Activated CD8-positive, alpha-beta memory T cell treated with anti-CD3 and anti-CD28 coated beads, Interleukin-2, amount 10 ng/mL, durations not matched to agents 7 days and 5 days (primary cell): ENCODE measurements at regions not wholly inside any gene's neighbourhood (a gene's known extent, or its start where the extent isn't known, plus 50 kb on each side); places are given as distances from the start of the nearest gene placed in this dataset.

Source experiments
- ATAC-seq: fragments of 150-1000 bp; cut with Tn5 transposase; one replicate; pipeline ENCODE4 v1.10.0; 2021; ENCODE audit warnings: moderate library complexity
- CTCF ChIA-PET: fragments of 350-600 bp; sonication (Branson Sonifier 250); formaldehyde crosslinking; loops from one replicate; lab custom pipeline; 2021; ENCODE audit warnings: antibody characterized with exemption; lab: Charles Lee
- DNase-seq: peaks from one replicate; pipeline ENCODE4 v3.0.0-alpha.2; 2020
- H3K27ac Mint-ChIP-seq: one replicate; pipeline ENCODE4 v1.8.0; 2021; ENCODE audit warnings: mild to moderate bottlenecking, mixed read lengths
- H3K27me3 Mint-ChIP-seq: one replicate; pipeline ENCODE4 v1.8.0; 2021; ENCODE audit warnings: mixed read lengths
- H3K36me3 Mint-ChIP-seq: one replicate; pipeline ENCODE4 v1.8.0; 2021; ENCODE audit warnings: mild to moderate bottlenecking, mixed read lengths
- H3K4me1 Mint-ChIP-seq: one replicate; pipeline ENCODE4 v1.8.0; 2021; ENCODE audit warnings: mixed read lengths
- H3K4me3 Mint-ChIP-seq: one replicate; pipeline ENCODE4 v1.8.0; 2021; ENCODE audit warnings: mild to moderate bottlenecking, moderate library complexity, mixed read lengths
- H3K9me3 Mint-ChIP-seq: one replicate; pipeline ENCODE4 v1.8.0; 2022; ENCODE audit warnings: low read depth, mixed read lengths

DNA sequence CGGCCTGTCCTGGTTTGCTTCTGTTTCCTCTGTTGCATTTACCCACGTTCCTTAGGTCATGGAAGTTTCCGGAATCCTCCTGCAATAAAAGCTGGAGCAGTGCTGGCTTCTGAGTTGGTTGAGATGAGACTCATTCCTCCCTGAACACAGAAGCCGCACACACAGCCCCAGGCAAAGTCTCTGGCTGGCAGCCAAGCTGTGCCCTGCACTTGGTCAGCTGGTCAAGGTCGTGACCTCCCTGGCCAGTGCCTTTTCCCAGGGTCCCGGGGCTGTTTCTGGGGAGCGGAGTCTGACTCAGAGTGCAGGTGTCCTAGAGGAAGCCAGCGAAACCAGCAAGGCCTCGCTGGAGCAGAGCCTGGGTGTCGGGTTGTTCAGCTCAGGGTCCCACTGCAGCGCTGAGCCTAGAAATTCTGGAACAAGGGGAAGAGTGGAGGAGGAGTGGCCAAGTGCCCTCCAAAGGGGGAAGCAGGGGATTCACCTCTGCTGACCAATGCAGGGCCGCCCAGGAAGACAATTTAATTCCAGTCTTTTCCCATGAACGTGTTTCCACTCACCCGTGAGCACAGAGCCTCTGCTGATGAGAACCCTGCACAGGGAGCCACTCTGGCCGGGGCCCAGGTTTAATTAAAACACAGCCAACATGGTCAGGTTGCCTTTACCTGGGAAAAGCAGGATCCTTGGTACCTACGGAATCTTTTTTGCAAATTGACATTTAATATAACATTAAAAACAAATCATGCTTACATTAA, 245.5 kb upstream of the PPP2R2D start:
- Mint-ChIP-seq H3K4me3 (no peak overlapping the region), H3K9me3 (no peaks in the 10 kb centered on the region), H3K36me3 (no peaks in the 10 kb centered on the region), H3K4me1 (no peaks in the 10 kb centered on the region), H3K27me3 (peaks cover 2% of the 10 kb centered on the region), H3K27ac (no peak overlapping the region)
- CTCF ChIA-PET = no interaction called here
- no peak for DNase-seq
- ATAC-seq = no peak

DNA sequence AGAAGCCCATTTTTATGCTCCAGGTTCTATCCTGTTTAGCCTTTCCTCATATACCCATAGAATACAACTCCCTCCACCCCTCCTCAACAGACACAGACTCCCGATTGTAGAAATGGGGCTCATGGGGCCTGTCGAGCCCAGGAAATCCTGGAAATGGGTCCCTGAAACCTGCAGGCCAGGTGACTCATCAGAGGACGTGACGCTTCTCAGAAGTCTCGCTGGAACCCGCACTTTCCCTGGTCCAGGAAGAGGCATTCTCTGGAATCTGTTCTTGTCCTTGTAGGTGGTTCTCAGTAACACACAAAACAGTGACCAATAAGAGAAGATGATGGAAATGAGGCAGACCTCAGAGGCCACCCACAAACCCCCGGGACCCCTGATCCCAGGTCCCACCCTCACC, 244.8 kb upstream of the PPP2R2D start:
- H3K4me1 Mint-ChIP-seq = no peaks in the 10 kb centered on the region
- H3K27me3 Mint-ChIP-seq = peaks cover 2% of the 10 kb centered on the region
- DNase-seq (no peak), ATAC-seq (no peak)
- H3K36me3 Mint-ChIP-seq = no peaks in the 10 kb centered on the region
- H3K9me3 Mint-ChIP-seq = no peaks in the 10 kb centered on the region
- no peak overlapping the region for H3K4me3 Mint-ChIP-seq
- no peak overlapping the region for H3K27ac Mint-ChIP-seq
- CTCF ChIA-PET = no interaction called here

DNA sequence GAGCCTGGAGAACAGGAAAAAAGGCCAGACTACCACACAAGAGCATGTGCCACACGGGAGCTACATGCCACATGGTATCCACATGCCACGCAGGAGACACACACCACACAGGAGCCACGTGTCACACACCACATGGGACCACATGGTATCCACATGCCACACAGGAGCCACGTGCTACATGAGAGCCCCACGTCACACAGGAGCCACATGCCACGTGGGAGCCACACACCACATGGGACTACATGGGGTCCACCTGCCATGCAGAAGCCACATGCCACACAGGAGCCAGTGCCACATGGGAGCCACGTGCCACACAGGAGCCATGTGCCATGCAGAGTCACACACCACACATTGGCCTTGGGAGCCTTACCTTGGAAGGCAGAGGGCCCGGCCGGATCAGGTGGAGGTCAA, 244.4 kb upstream of the PPP2R2D start:
- no peak for ATAC-seq
- CTCF ChIA-PET = no interaction called here
- H3K27ac Mint-ChIP-seq = no peak overlapping the region

DNA sequence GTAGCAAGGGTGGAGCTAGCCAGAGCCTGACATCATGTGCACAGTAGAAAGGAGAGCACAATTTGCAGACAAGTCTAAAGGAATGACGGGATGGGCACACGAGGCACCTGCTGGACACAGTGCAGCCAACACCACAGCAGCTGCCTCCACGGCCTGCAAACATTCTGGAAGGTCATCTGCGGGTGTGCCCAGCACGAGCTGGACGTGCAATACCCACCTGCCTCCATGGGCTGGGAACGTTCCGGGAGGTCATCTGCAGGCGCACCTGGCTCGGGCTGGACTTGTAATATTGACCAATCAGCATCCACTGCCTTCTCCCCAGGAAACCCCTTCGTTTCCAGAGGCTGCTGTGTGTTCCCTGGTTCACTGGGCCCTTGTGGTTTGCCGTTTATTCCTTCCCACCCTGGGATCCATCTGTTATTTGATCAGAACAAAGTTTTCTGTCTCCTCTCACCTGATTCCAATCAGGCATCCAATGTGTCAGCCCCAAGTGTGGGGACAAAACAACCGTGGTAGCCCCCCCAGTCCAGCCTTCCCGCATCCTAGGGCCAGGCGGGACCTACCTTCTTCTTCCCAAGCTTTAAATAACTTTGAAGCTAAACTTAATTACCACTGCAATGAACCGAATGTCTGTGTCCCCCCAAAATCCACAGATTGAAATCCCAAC, 243.4 kb upstream of the PPP2R2D start:
- H3K36me3 Mint-ChIP-seq = no peaks in the 10 kb centered on the region
- CTCF ChIA-PET = no interaction called here
- no peaks in the 10 kb centered on the region for H3K4me1 Mint-ChIP-seq
- no peak overlapping the region for H3K27ac Mint-ChIP-seq
- no peaks in the 10 kb centered on the region for H3K9me3 Mint-ChIP-seq
- H3K27me3 Mint-ChIP-seq = no peaks in the 10 kb centered on the region
- DNase-seq (no peak), ATAC-seq (no peak)
- no peak overlapping the region for H3K4me3 Mint-ChIP-seq

More for the DNA sequence above, 244.4 kb upstream of the PPP2R2D start:
- DNase-seq = no peak
- Mint-ChIP-seq H3K4me1 (no peaks in the 10 kb centered on the region), H3K36me3 (no peaks in the 10 kb centered on the region), H3K27me3 (peaks cover 2% of the 10 kb centered on the region), H3K9me3 (no peaks in the 10 kb centered on the region), H3K4me3 (no peak overlapping the region)

DNA sequence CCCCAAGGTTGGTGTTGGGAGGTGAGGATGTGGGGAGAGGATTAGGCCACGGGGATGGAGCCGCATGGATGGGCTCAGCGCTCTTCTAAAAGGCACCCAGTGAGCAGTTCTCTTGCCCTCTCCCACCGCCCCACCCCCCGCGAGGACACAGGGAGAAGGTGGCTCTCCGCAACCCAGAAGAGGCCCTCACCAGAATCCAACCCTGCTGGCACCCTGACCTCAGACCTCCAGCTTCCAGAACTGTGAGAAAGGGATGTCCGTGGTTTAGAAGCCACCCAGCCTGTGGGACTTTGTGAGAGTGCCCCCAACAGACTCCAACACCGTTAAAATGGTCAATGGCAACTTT, 242.8 kb upstream of the PPP2R2D start:
- Mint-ChIP-seq H3K4me1 (no peaks in the 10 kb centered on the region), H3K4me3 (no peak overlapping the region), H3K9me3 (no peaks in the 10 kb centered on the region), H3K36me3 (no peaks in the 10 kb centered on the region), H3K27me3 (no peaks in the 10 kb centered on the region), H3K27ac (no peak overlapping the region)
- CTCF ChIA-PET = no interaction called here
- no peak for DNase-seq
- ATAC-seq = no peak

DNA sequence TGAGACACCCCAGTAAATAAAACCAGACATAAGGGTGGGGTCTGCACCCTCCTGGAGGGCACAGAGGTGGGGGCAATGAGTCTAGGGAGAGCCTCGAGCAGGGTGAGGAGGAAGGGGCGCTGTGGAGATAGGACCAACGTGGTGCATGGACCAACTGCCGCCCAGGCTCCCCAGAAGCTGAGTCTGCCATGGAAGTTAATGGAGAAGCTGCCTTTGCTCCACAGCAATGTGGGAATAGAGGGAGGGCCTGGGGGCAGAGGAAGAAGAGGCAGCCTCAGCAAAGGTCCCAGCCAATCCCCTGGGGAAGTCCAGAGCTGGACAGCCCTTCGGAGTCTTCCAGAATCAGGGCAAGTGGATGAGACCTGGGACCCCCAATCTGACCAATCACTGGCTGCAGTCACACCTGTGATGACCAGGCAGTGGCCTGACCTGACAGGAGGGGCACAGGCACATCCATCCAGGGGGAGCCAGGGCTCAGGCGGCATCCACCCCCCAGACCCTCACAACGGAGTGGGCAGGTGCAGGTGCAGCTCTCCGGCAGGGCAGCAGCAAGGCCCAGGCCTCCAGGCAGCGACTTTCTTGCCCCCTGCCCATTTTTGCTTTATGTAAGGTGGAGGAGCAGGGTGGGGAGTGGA, 242.2 kb upstream of the PPP2R2D start:
- H3K4me3 Mint-ChIP-seq = no peak overlapping the region
- H3K9me3 Mint-ChIP-seq = no peaks in the 10 kb centered on the region
- H3K36me3 Mint-ChIP-seq = no peaks in the 10 kb centered on the region
- CTCF ChIA-PET = no interaction called here
- no peak for DNase-seq
- no peaks in the 10 kb centered on the region for H3K27me3 Mint-ChIP-seq
- no peak overlapping the region for H3K27ac Mint-ChIP-seq
- no peak for ATAC-seq
- no peaks in the 10 kb centered on the region for H3K4me1 Mint-ChIP-seq

DNA sequence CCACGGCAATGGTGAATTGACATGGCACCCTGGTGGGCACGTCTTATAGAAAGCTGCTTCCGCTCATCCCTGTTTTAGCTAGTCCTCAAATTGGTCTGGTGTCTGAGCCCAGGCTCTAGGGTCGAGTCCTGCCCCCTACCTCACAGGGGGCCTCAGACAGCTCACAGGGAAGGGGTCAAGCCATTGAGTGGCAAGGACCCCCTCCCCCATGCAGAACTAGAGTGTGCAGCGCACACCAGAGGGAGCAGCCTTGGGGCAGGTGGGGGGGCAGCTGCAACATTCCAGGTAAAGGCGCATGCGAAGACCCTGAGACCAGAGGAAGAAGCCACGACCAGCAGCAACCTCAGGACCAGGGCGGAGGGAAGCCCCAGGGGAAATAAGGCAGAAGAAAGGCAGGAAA, 240.4 kb upstream of the PPP2R2D start:
- no peak for ATAC-seq
- no peaks in the 10 kb centered on the region for H3K27me3 Mint-ChIP-seq
- no peaks in the 10 kb centered on the region for H3K36me3 Mint-ChIP-seq
- H3K9me3 Mint-ChIP-seq = no peaks in the 10 kb centered on the region
- CTCF ChIA-PET = no interaction called here
- no peak overlapping the region for H3K27ac Mint-ChIP-seq
- no peaks in the 10 kb centered on the region for H3K4me1 Mint-ChIP-seq
- H3K4me3 Mint-ChIP-seq = no peak overlapping the region
- no peak for DNase-seq

DNA sequence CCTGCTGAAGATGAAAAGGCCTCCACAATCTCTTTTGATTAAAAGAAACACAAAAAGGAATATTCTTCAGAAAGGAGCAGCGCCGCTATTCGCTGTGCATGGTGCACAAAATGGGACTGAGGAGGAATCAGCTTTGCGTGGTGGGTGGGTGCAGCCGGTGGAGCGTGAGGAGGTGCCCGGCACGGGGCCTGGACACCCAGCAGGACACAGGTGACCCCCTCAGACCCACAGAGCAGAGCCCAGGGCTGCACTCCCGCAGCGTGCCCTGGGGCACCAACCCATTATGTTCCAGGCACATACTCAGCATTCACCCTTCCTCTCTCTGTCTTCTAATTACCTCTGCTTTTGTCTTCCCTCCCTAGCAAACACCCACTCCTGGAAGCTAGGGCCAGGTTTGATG, 238.0 kb upstream of the PPP2R2D start:
- DNase-seq (no peak), ATAC-seq (no peak)
- Mint-ChIP-seq H3K9me3 (no peaks in the 10 kb centered on the region), H3K27me3 (no peaks in the 10 kb centered on the region), H3K27ac (no peak overlapping the region), H3K4me3 (no peak overlapping the region), H3K4me1 (no peaks in the 10 kb centered on the region), H3K36me3 (no peaks in the 10 kb centered on the region)
- CTCF ChIA-PET = no interaction called here

DNA sequence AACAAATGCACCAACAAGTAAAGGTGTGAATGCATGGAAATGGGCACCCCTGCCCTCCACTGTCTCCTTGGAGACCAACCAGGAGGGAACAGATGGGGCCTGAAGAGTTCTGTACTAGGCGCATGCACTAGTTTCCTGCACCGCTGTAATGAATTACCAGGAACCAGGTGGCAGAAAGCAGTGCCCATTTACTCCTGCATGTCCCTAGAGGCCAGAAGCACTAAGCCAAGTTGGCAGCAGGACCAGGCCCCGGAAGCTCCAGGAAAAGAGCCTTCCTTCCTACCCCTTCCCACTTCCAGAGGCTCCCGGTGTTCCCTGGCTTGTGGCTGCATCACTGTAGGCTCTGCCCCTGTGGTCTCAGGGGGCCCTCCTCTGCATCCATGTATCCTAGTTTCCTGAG, 237.5 kb upstream of the PPP2R2D start:
- ATAC-seq (no peak), DNase-seq (no peak)
- no peaks in the 10 kb centered on the region for H3K9me3 Mint-ChIP-seq
- CTCF ChIA-PET = no interaction called here
- H3K4me3 Mint-ChIP-seq = no peak overlapping the region
- no peak overlapping the region for H3K27ac Mint-ChIP-seq
- H3K36me3 Mint-ChIP-seq = no peaks in the 10 kb centered on the region
- no peaks in the 10 kb centered on the region for H3K4me1 Mint-ChIP-seq
- no peaks in the 10 kb centered on the region for H3K27me3 Mint-ChIP-seq

DNA sequence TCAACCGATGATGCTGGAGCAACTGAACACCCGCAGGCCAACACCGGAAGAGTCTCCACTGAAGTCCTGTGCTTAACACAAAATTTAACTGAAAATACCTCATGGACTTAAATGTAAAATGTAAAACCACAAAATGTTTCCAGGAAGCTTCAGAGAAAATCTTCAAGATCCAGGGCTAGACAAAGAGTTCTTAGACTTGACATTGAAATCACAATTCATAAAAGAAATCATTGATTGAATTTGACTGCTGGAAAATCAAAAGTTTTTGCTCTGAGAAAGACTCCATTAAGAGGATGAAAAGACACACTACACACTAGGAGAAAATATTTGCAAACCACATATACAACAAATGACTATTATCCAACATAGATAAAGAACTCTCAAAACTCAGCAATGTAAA, 234.7 kb upstream of the PPP2R2D start:
- no peaks in the 10 kb centered on the region for H3K36me3 Mint-ChIP-seq
- ATAC-seq (no peak), DNase-seq (no peak)
- no peaks in the 10 kb centered on the region for H3K9me3 Mint-ChIP-seq
- no peaks in the 10 kb centered on the region for H3K27me3 Mint-ChIP-seq
- H3K4me3 Mint-ChIP-seq = no peak overlapping the region
- CTCF ChIA-PET = no interaction called here
- H3K4me1 Mint-ChIP-seq = no peaks in the 10 kb centered on the region
- H3K27ac Mint-ChIP-seq = no peak overlapping the region

DNA sequence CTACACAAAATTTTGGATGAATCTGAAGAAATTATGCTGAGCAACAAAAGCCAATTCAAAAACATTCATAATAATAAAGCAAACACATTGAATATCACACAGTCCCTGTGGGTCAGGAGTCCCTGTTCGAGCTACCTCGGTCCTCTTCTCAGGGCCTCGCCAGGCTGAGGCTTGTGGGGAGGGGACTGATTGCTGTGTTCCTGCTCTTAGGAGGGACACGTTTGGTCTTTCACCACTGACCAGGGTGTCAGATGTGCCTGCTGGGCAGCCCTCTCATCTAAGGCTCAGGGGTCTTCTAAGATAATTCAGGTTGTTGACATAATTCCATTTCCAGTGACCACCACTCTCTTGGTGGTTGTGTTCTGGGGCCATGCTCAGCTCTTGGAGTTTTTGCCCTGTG, 233.8 kb upstream of the PPP2R2D start:
- Mint-ChIP-seq H3K36me3 (no peaks in the 10 kb centered on the region), H3K4me1 (no peaks in the 10 kb centered on the region), H3K4me3 (no peak overlapping the region), H3K9me3 (peaks cover under 1% of the 10 kb centered on the region), H3K27me3 (no peaks in the 10 kb centered on the region), H3K27ac (no peak overlapping the region)
- ATAC-seq = no peak
- no peak for DNase-seq
- CTCF ChIA-PET = no interaction called here

DNA sequence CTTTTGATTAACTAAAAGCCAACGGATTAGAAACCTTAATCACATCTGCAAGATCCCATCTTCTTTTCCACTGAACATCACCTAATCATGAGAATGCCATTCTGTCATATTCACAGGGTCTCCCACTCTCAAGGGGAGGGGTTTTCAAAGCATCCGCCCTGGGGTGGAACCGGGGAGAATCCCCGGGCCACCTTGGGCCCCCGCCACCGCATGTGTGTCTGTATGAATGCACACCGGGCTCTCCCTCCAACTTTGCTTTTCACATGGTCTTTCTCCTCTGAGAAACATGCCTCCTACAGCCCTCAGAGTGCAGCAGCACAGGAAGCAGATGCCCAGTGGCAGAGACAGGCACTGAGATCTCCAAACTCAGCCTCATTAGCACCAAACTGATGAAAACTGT, 233.2 kb upstream of the PPP2R2D start:
- Mint-ChIP-seq H3K27me3 (no peaks in the 10 kb centered on the region), H3K36me3 (no peaks in the 10 kb centered on the region), H3K27ac (no peak overlapping the region), H3K4me3 (no peak overlapping the region), H3K4me1 (no peaks in the 10 kb centered on the region), H3K9me3 (peaks cover 5% of the 10 kb centered on the region)
- ATAC-seq = no peak
- DNase-seq = no peak
- CTCF ChIA-PET = no interaction called here

DNA sequence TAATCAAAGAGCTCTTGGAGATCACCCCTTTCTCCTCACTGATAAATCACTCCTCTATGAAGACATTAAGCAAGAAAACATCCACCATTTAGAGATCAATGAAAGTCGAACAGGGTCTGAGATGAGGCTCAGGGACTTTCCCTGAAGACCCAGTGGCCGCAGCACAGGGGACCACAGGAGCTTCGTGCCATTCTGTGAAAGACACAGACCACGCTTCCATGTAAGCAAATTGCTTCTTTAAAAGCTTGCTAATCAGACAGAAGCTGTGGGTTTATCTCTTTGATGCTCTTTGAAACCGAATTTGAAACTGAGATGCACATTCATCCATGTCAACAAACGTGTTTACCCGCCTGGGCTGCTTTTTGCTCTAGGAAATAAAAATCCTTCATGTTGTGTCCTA, 231.9 kb upstream of the PPP2R2D start:
- Mint-ChIP-seq H3K36me3 (no peaks in the 10 kb centered on the region), H3K4me3 (no peak overlapping the region), H3K27me3 (no peaks in the 10 kb centered on the region), H3K9me3 (peaks cover 5% of the 10 kb centered on the region), H3K27ac (no peak overlapping the region), H3K4me1 (no peaks in the 10 kb centered on the region)
- CTCF ChIA-PET = no interaction called here
- ATAC-seq (no peak), DNase-seq (no peak)

DNA sequence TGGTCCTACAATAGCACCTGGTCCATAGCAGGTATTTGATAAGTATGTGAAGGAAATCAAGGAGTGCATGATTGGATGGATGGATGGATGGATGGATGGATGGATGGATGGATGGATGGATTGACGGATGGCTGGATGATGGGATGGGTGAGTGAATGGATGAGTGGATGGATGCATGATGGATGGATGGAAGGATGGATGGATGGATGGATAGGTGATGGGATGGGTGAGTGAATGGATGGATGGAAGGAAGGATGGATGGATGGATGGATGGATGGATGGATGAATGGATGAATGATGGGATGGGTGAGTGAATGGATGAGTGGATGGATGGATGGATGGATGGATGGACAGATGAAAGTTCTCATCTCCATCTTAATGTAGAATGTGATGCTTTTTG, 231.0 kb upstream of the PPP2R2D start:
- no peaks in the 10 kb centered on the region for H3K27me3 Mint-ChIP-seq
- no peak overlapping the region for H3K27ac Mint-ChIP-seq
- no peak overlapping the region for H3K4me3 Mint-ChIP-seq
- ATAC-seq (no peak), DNase-seq (no peak)
- H3K4me1 Mint-ChIP-seq = no peaks in the 10 kb centered on the region
- no peaks in the 10 kb centered on the region for H3K36me3 Mint-ChIP-seq
- peaks cover 5% of the 10 kb centered on the region for H3K9me3 Mint-ChIP-seq
- CTCF ChIA-PET = no interaction called here
